ENCODE measurements at regions not wholly inside any gene's neighbourhood (a gene's known extent, or its start where the extent isn't known, plus 50 kb on each side); places are given as distances from the start of the nearest gene placed in this dataset.
A peak's percentile ranks its signal among the peaks of the same experiment; 100 is the strongest.
"Not testable (repeated sequence)": the region's sequence is repeated elsewhere in the genome, so short reads cannot be mapped to it uniquely, and the experiment has no call there.

GRCh38 chr5:115452083-115452482 is 92.5 kb downstream of the FEM1C start:
- DNase-seq: peak in 1 of 2 donors; percentile 68
- H3K36me3 ChIP-seq (ENCODE audit: control insufficient read depth in 3 of 3, insufficient read depth in 2 of 3, low read depth in 1 of 3, low read length in 3 of 3): no peaks in the 10 kb centered on the region
- no peaks in the 10 kb centered on the region for H3K9me3 ChIP-seq (ENCODE audit: control insufficient read depth in 2 of 2, insufficient read depth in 1 of 2, low read depth in 1 of 2, low read length in 1 of 2)
- no peak overlapping the region for H3K4me3 ChIP-seq (ENCODE audit: low read depth in 1 of 3, low read length in 3 of 3)
- FAIRE-seq: no peak
- WGBS, 3 donors: 13 to 60% (median 36%) methylated on average over 2 of the region's 2 CpGs
- no peaks in the 10 kb centered on the region for H3K27me3 ChIP-seq (ENCODE audit: control insufficient read depth in 3 of 3, insufficient read depth in 3 of 3, low read length in 3 of 3)
- H3K27ac ChIP-seq (ENCODE audit: low read depth in 1 of 3, low read length in 2 of 3): peak overlapping the region; percentile 77 to 94 (median 79)
- peaks cover 11 to 65% (median 21%) of the 10 kb centered on the region in 3 donors for H3K4me1 ChIP-seq (ENCODE audit: control insufficient read depth in 3 of 3, insufficient read depth in 2 of 3, low read depth in 1 of 3, low read length in 2 of 3)

- no peaks in the 10 kb centered on the region for H3K9me3 ChIP-seq (ENCODE audit: control insufficient read depth in 2 of 2, insufficient read depth in 1 of 2, low read depth in 1 of 2, low read length in 1 of 2)
- peak overlapping the region; percentile 42 to 94 (median 77) for H3K27ac ChIP-seq (ENCODE audit: low read depth in 1 of 3, low read length in 2 of 3)
- H3K36me3 ChIP-seq (ENCODE audit: control insufficient read depth in 3 of 3, insufficient read depth in 2 of 3, low read depth in 1 of 3, low read length in 3 of 3): no peaks in the 10 kb centered on the region
- FAIRE-seq (no peak), DNase-seq (peak; percentile 29 to 44)
- WGBS, 3 donors: 23 to 35% (median 28%) methylated on average over 1 of the region's 1 CpG
- peaks cover 5 to 52% (median 17%) of the 10 kb centered on the region in 3 donors for H3K4me1 ChIP-seq (ENCODE audit: control insufficient read depth in 3 of 3, insufficient read depth in 2 of 3, low read depth in 1 of 3, low read length in 2 of 3)
- no peak overlapping the region for H3K4me3 ChIP-seq (ENCODE audit: low read depth in 1 of 3, low read length in 3 of 3)
- H3K27me3 ChIP-seq (ENCODE audit: control insufficient read depth in 3 of 3, insufficient read depth in 3 of 3, low read length in 3 of 3): no peaks in the 10 kb centered on the region
These were observed 93.8 kb downstream of the FEM1C start for GRCh38 chr5:115450741-115451140.

GRCh38 chr5:115448630-115449029 is 95.9 kb downstream of the FEM1C start:
- WGBS, 3 donors: 74 to 87% (median 85%) methylated on average over 7 of the region's 7 CpGs

GRCh38 chr5:115440782-115441451 is 103.7 kb downstream of the FEM1C start:
- Histone ChIP-seq H3K36me3 (ENCODE audit: control insufficient read depth in 3 of 3, insufficient read depth in 2 of 3, low read depth in 1 of 3, low read length in 3 of 3) (no peaks in the 10 kb centered on the region), H3K4me3 (ENCODE audit: low read depth in 1 of 3, low read length in 3 of 3) (no peak overlapping the region), H3K27ac (ENCODE audit: low read depth in 1 of 3, low read length in 2 of 3) (no peak overlapping the region), H3K27me3 (ENCODE audit: control insufficient read depth in 3 of 3, insufficient read depth in 3 of 3, low read length in 3 of 3) (no peaks in the 10 kb centered on the region), H3K4me1 (ENCODE audit: control insufficient read depth in 3 of 3, insufficient read depth in 2 of 3, low read depth in 1 of 3, low read length in 2 of 3) (no peaks in the 10 kb centered on the region), H3K9me3 (ENCODE audit: control insufficient read depth in 2 of 2, insufficient read depth in 1 of 2, low read depth in 1 of 2, low read length in 1 of 2) (peaks cover 0 to 14% of the 10 kb centered on the region in 2 donors)
- 83 to 88% (median 86%) methylated on average over 2 of the region's 2 CpGs for WGBS, 3 donors
- no peak for DNase-seq
- FAIRE-seq: no peak

More at GRCh38 chr5:115448630-115449029, 95.9 kb downstream of the FEM1C start:
- not testable (repeated sequence) for FAIRE-seq; DNase-seq; H3K36me3 ChIP-seq (ENCODE audit: control insufficient read depth in 3 of 3, insufficient read depth in 2 of 3, low read depth in 1 of 3, low read length in 3 of 3); H3K27me3 ChIP-seq (ENCODE audit: control insufficient read depth in 3 of 3, insufficient read depth in 3 of 3, low read length in 3 of 3); H3K27ac ChIP-seq (ENCODE audit: low read depth in 1 of 3, low read length in 2 of 3); H3K9me3 ChIP-seq (ENCODE audit: control insufficient read depth in 2 of 2, insufficient read depth in 1 of 2, low read depth in 1 of 2, low read length in 1 of 2); H3K4me3 ChIP-seq (ENCODE audit: low read depth in 1 of 3, low read length in 3 of 3)
- peaks cover 0 to 35% (median 11%) of the 10 kb centered on the region in 3 donors for H3K4me1 ChIP-seq (ENCODE audit: control insufficient read depth in 3 of 3, insufficient read depth in 2 of 3, low read depth in 1 of 3, low read length in 2 of 3)

- H3K36me3 ChIP-seq (ENCODE audit: control insufficient read depth in 3 of 3, insufficient read depth in 2 of 3, low read depth in 1 of 3, low read length in 3 of 3): no peaks in the 10 kb centered on the region
- H3K4me1 ChIP-seq (ENCODE audit: control insufficient read depth in 3 of 3, insufficient read depth in 2 of 3, low read depth in 1 of 3, low read length in 2 of 3): no peaks in the 10 kb centered on the region
- H3K9me3 ChIP-seq (ENCODE audit: control insufficient read depth in 2 of 2, insufficient read depth in 1 of 2, low read depth in 1 of 2, low read length in 1 of 2): peaks cover 0 to 14% of the 10 kb centered on the region in 2 donors
- H3K4me3 ChIP-seq (ENCODE audit: low read depth in 1 of 3, low read length in 3 of 3): no peak overlapping the region
- 75 to 96% (median 90%) methylated on average over 2 of the region's 2 CpGs for WGBS, 3 donors
- no peak overlapping the region for H3K27ac ChIP-seq (ENCODE audit: low read depth in 1 of 3, low read length in 2 of 3)
- DNase-seq (no peak), FAIRE-seq (no peak)
- no peaks in the 10 kb centered on the region for H3K27me3 ChIP-seq (ENCODE audit: control insufficient read depth in 3 of 3, insufficient read depth in 3 of 3, low read length in 3 of 3)
These were observed 104.9 kb downstream of the FEM1C start for GRCh38 chr5:115439639-115440038.

- no peaks in the 10 kb centered on the region for H3K27me3 ChIP-seq (ENCODE audit: control insufficient read depth in 3 of 3, insufficient read depth in 3 of 3, low read length in 3 of 3)
- no peak for DNase-seq
- no peak overlapping the region for H3K27ac ChIP-seq (ENCODE audit: low read depth in 1 of 3, low read length in 2 of 3)
- no peak for FAIRE-seq
- WGBS, 3 donors: 83 to 93% (median 91%) methylated on average over 2 of the region's 2 CpGs
- peaks cover 0 to 14% of the 10 kb centered on the region in 2 donors for H3K9me3 ChIP-seq (ENCODE audit: control insufficient read depth in 2 of 2, insufficient read depth in 1 of 2, low read depth in 1 of 2, low read length in 1 of 2)
- H3K4me1 ChIP-seq (ENCODE audit: control insufficient read depth in 3 of 3, insufficient read depth in 2 of 3, low read depth in 1 of 3, low read length in 2 of 3): no peaks in the 10 kb centered on the region
- H3K36me3 ChIP-seq (ENCODE audit: control insufficient read depth in 3 of 3, insufficient read depth in 2 of 3, low read depth in 1 of 3, low read length in 3 of 3): no peaks in the 10 kb centered on the region
- no peak overlapping the region for H3K4me3 ChIP-seq (ENCODE audit: low read depth in 1 of 3, low read length in 3 of 3)
These were observed 105.5 kb downstream of the FEM1C start for GRCh38 chr5:115439042-115439441.

GRCh38 chr5:115435778-115436712 is 108.5 kb downstream of the FEM1C start:
- peaks cover 0 to 11% of the 10 kb centered on the region in 2 donors for H3K9me3 ChIP-seq (ENCODE audit: control insufficient read depth in 2 of 2, insufficient read depth in 1 of 2, low read depth in 1 of 2, low read length in 1 of 2)
- H3K27ac ChIP-seq (ENCODE audit: low read depth in 1 of 3, low read length in 2 of 3): no peak overlapping the region
- no peak overlapping the region for H3K4me3 ChIP-seq (ENCODE audit: low read depth in 1 of 3, low read length in 3 of 3)
- WGBS, 3 donors: 77 to 85% (median 81%) methylated on average over 3 of the region's 3 CpGs
- DNase-seq (no peak), FAIRE-seq (no peak)
- H3K27me3 ChIP-seq (ENCODE audit: control insufficient read depth in 3 of 3, insufficient read depth in 3 of 3, low read length in 3 of 3): no peaks in the 10 kb centered on the region
- H3K36me3 ChIP-seq (ENCODE audit: control insufficient read depth in 3 of 3, insufficient read depth in 2 of 3, low read depth in 1 of 3, low read length in 3 of 3): no peaks in the 10 kb centered on the region
- H3K4me1 ChIP-seq (ENCODE audit: control insufficient read depth in 3 of 3, insufficient read depth in 2 of 3, low read depth in 1 of 3, low read length in 2 of 3): no peaks in the 10 kb centered on the region

GRCh38 chr5:115435065-115435777 is 109.4 kb downstream of the FEM1C start:
- Histone ChIP-seq H3K9me3 (ENCODE audit: control insufficient read depth in 2 of 2, insufficient read depth in 1 of 2, low read depth in 1 of 2, low read length in 1 of 2) (peaks cover 0 to 5% of the 10 kb centered on the region in 2 donors), H3K27ac (ENCODE audit: low read depth in 1 of 3, low read length in 2 of 3) (no peak overlapping the region), H3K4me3 (ENCODE audit: low read depth in 1 of 3, low read length in 3 of 3) (no peak overlapping the region), H3K27me3 (ENCODE audit: control insufficient read depth in 3 of 3, insufficient read depth in 3 of 3, low read length in 3 of 3) (no peaks in the 10 kb centered on the region), H3K4me1 (ENCODE audit: control insufficient read depth in 3 of 3, insufficient read depth in 2 of 3, low read depth in 1 of 3, low read length in 2 of 3) (no peaks in the 10 kb centered on the region), H3K36me3 (ENCODE audit: control insufficient read depth in 3 of 3, insufficient read depth in 2 of 3, low read depth in 1 of 3, low read length in 3 of 3) (no peaks in the 10 kb centered on the region)
- DNase-seq (no peak), FAIRE-seq (no peak)
- WGBS, 3 donors: 78 to 86% (median 79%) methylated on average over 4 of the region's 4 CpGs

All from small intestine (tissue), 7 donors.